ENCODE measurements at regions not wholly inside any gene's neighbourhood (a gene's known extent, or its start where the extent isn't known, plus 50 kb on each side); places are given as distances from the start of the nearest gene placed in this dataset.
"Not testable (repeated sequence)": the region's sequence is repeated elsewhere in the genome, so short reads cannot be mapped to it uniquely, and the experiment has no call there.

DNA sequence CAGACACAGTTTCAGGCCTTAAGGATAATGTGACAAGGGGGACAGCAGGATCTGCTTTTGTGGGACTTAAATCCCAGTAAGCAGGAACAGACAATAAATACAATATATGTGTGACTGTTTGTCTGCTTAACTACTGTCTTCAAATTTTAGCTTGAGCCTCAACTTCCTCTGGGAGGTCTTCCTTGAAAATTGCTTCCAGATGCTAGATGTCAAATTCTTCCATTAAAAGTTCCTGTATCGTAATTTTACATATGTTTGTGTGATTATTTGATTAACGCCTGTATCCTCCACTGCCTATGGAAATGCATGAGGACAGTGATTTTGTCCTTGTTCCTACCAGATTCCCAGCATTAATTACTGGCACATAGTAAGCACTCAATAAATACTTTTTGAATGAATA is 385.5 kb downstream of the NDFIP2 start:
- Mint-ChIP-seq H3K27me3 (ENCODE audit: low read depth in 3 of 3) (peaks cover 0 to under 1% (median 0%) of the 10 kb centered on the region in 3 donors), H3K36me3 (no peaks in the 10 kb centered on the region), H3K4me3 (no peak overlapping the region), H3K4me1 (no peaks in the 10 kb centered on the region), H3K27ac (no peak overlapping the region), H3K9me3 (no peaks in the 10 kb centered on the region)
- DNase-seq: no peak

DNA sequence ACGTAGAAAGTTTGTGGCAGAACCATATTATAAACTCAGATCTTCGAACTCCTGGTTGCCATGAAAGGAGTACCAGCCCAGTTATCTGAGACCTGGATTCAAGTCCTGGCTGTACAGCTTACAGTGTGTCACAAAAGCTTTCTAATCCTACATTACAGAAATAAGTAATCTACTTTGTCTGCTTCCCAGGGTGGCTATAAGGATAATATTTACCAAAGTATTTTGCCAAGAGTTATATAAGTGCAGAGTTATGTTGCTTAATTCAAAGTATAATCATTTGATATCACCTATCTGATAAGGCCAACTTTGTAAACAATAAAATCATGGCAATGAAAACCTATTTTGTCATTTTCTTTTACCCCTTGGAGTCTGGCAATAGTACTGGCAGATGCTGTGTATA is 381.6 kb downstream of the NDFIP2 start:
- Mint-ChIP-seq H3K27ac (no peak overlapping the region), H3K4me3 (no peak overlapping the region), H3K9me3 (peaks cover 0 to 2% (median 0%) of the 10 kb centered on the region in 6 donors), H3K36me3 (no peaks in the 10 kb centered on the region), H3K4me1 (no peaks in the 10 kb centered on the region), H3K27me3 (ENCODE audit: low read depth in 3 of 3) (peaks cover 0 to 4% (median 4%) of the 10 kb centered on the region in 3 donors)
- DNase-seq: no peak

DNA sequence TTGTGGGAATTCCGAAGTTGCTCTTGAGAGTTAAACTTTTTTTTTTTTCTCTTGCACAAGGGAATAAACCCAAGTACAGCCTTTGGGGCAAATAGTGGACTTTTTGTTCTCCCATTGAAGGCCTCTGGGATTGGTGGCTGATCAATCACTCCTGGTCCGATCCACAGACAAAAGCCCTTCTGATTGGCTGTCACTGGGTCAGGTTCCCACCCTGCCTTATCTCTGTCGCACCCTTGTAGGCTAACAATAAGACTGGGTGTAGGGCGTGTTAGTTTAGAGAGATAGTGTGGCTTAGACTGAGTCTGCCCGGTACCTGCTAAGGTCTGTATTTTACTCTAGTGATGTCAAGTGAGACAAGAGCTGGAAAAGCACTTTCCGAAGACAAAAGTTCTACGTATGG is 380.8 kb downstream of the NDFIP2 start:
- Mint-ChIP-seq H3K27ac (no peak overlapping the region), H3K4me1 (no peaks in the 10 kb centered on the region), H3K27me3 (ENCODE audit: low read depth in 3 of 3) (peaks cover 0 to 4% (median 4%) of the 10 kb centered on the region in 3 donors), H3K36me3 (no peaks in the 10 kb centered on the region), H3K9me3 (peaks cover 0 to 2% (median 0%) of the 10 kb centered on the region in 6 donors), H3K4me3 (no peak overlapping the region)
- DNase-seq: no peak

DNA sequence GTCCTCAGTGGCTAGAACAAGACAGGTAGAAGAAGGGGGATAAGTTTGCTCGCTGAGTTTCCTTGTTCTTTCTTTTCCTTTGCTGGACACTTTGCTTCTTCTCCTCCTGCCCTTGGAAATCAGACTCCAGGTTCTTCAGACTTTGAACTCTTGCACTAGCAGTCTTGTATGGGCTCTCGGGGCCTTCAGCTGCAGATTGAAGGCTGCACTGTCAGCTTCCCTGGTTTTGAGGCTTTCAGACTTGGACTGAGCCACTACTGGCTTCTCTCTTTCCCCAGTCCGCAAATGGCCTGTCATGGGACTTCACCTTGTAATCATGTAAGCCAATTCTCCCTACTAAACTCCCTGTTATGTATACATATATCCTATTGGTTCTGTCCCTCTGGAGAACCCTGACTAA is 379.8 kb downstream of the NDFIP2 start:
- no peak overlapping the region for H3K27ac Mint-ChIP-seq
- H3K9me3 Mint-ChIP-seq: peaks cover 0 to 2% (median 0%) of the 10 kb centered on the region in 6 donors
- peaks cover 0 to 4% (median 4%) of the 10 kb centered on the region in 3 donors for H3K27me3 Mint-ChIP-seq (ENCODE audit: low read depth in 3 of 3)
- no peaks in the 10 kb centered on the region for H3K4me1 Mint-ChIP-seq
- H3K4me3 Mint-ChIP-seq: no peak overlapping the region
- no peaks in the 10 kb centered on the region for H3K36me3 Mint-ChIP-seq
- no peak for DNase-seq

DNA sequence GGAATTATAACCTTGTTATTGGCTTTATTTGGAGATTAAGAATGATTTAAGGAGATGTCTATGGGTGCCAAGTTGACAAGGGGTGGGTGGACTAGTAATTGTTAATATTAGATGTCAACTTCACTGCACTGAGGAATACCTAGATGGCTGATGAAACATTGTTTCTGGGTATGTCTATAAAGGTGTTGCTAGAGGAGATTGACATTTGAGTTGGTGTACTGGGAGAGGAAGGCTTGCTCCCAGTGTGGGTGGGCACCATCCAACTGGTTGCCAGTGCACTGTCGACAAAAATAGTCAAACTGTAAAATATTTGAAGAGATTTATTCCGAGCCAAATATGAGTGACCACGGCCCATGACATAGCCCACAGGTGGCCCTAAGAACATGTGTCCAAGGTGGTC is 378.8 kb downstream of the NDFIP2 start:
- Mint-ChIP-seq H3K27ac (no peak overlapping the region), H3K9me3 (peaks cover 0 to 6% (median 0%) of the 10 kb centered on the region in 6 donors), H3K36me3 (no peaks in the 10 kb centered on the region), H3K4me1 (no peaks in the 10 kb centered on the region), H3K4me3 (no peak overlapping the region), H3K27me3 (ENCODE audit: low read depth in 3 of 3) (peaks cover 0 to 4% (median 4%) of the 10 kb centered on the region in 3 donors)
- DNase-seq: no peak

DNA sequence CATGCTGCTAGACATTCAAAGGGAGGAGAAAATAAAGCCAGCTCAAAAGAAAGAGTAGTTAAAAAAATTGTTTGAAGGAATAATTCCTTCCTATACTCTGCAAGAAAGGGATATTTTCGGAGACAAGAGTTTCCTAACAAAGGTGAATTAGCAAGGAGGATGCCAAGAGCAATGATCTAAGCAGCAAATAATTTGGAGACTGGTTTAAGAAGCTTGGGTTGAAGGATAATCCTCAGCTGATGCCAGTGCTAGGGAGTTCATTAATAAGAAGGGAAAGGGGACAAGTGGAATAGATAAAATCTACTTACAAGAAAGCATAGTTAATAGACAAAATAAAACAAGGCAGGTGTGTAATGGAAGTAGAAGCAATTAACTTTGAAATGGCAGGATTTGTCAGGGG is 372.3 kb downstream of the NDFIP2 start:
- Mint-ChIP-seq H3K4me3 (no peak overlapping the region), H3K27me3 (ENCODE audit: low read depth in 3 of 3) (no peaks in the 10 kb centered on the region), H3K4me1 (no peaks in the 10 kb centered on the region), H3K9me3 (peaks cover 0 to 10% (median 0%) of the 10 kb centered on the region in 6 donors), H3K36me3 (no peaks in the 10 kb centered on the region), H3K27ac (no peak overlapping the region)
- no peak for DNase-seq

DNA sequence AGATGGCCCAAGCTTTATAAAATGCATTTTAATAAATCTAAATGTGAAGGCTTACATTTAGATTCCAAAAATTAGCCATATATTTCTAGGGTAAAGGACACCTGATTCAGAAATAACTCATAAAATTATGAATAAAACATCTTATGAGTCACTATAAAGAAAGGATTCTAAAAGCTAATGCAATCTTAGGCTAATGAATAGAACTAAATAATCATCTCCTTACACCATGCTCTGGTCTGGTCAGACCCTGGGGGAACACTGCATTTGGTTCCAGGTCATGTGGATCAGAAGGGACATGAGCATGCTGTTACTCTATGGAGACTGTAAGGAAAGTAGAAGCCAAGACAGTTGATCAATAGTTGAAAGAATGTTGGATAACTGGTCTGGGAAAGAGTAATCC is 370.4 kb downstream of the NDFIP2 start:
- H3K9me3 Mint-ChIP-seq: peaks cover 0 to 11% (median 0%) of the 10 kb centered on the region in 6 donors

DNA sequence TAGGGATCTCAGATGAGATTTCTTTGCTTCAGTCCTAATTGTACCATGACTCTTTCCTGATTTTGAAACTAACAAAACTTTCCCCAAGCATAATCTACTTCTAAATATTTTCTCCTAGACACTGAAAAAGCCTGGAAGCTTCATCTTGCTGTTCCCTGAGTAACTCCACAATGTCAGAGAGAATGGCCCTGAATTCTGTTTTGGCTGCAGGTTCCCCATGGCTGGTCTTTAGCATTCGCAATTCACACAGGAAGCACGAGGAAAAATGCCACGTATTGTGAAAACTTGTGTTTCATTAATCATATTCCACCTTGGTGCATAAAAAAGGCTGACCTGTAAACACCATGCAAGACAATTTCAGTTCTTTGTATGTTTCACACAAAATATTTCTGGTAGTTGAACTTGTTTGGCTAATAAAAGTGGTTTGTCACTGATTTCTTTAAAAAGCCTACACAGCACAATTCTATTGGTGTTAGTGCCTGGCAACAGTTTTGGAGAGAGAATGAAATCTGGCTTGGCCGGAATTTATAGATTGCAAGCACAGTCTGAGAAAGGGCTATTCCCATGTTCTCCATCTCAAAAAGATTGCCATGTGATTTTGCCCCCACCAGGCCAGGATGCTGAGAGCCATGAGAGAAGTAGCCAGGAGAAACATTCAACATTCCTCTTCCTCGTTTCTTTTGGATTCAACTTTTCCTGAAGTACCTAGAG is 367.1 kb downstream of the NDFIP2 start:
- no peaks in the 10 kb centered on the region for H3K36me3 Mint-ChIP-seq
- no peak overlapping the region for H3K27ac Mint-ChIP-seq

More for the DNA sequence above, 370.4 kb downstream of the NDFIP2 start:
- DNase-seq: no peak
- H3K36me3 Mint-ChIP-seq: no peaks in the 10 kb centered on the region
- no peak overlapping the region for H3K4me3 Mint-ChIP-seq
- no peaks in the 10 kb centered on the region for H3K27me3 Mint-ChIP-seq (ENCODE audit: low read depth in 3 of 3)
- H3K27ac Mint-ChIP-seq: no peak overlapping the region
- no peaks in the 10 kb centered on the region for H3K4me1 Mint-ChIP-seq

DNA sequence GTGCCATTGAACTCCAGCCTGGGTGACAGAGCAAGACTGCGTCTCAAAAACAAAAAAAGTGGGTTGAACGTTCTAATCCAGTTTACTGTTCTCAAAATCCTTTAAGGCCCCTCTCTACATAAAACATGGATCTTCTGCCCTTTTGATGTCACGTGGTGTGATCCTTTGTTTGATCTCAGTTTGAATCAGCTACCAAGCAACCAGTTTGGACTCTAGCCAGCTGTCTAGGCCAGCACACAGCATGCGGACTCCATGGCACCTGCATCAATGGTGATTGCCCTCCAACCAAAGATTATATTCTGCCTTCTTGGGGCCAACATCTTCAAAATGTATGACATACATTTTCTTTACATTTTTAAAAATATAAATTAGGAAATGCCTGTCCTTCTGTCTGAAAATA is 365.4 kb downstream of the NDFIP2 start:
- DNase-seq: no peak
- Mint-ChIP-seq H3K9me3 (peaks cover 0 to 4% (median 0%) of the 10 kb centered on the region in 6 donors), H3K27me3 (ENCODE audit: low read depth in 3 of 3) (no peaks in the 10 kb centered on the region), H3K4me1 (no peaks in the 10 kb centered on the region), H3K36me3 (no peaks in the 10 kb centered on the region), H3K27ac (no peak overlapping the region), H3K4me3 (no peak overlapping the region)

More for the DNA sequence above, 367.1 kb downstream of the NDFIP2 start:
- Mint-ChIP-seq H3K27me3 (ENCODE audit: low read depth in 3 of 3) (no peaks in the 10 kb centered on the region), H3K4me1 (no peaks in the 10 kb centered on the region), H3K4me3 (no peak overlapping the region), H3K9me3 (peaks cover 0 to 4% (median 0%) of the 10 kb centered on the region in 6 donors)
- DNase-seq: no peak

DNA sequence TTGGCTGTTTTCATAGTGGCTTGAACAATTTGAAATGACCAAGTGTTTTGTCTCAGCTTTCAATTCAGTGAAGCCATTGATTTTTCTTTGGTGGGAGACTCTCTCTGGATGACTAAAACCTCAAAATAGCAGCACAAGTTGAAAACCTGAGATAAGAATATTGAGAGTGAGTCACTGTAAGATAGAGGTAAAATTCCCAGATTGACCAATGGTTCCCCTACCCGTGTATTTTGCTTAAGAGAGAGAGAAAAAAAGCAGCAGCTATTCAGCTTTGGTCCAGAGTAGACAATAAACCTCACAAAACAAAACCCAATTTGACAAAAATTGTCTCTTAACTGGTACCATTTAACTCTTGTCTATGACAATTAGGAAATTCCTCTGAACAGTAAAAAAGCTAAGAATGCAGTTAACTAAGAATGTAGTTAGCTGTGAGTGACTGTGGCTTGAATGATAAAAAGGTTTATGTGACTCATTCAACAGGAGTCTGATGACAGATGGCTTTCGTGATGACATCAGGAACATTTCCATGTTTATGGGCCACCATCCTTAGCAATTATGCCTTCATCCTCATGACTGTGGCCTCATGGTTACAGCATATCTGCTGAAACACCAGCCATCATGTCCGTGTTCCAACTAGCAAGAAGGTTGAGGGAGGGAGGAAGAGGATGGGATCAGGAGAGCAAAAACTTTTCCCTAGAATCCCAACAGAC is 356.9 kb downstream of the NDFIP2 start:
- Mint-ChIP-seq H3K4me3 (no peak overlapping the region), H3K27me3 (ENCODE audit: low read depth in 3 of 3) (peaks cover 0 to 5% (median 2%) of the 10 kb centered on the region in 3 donors), H3K27ac (no peak overlapping the region), H3K4me1 (no peaks in the 10 kb centered on the region), H3K36me3 (no peaks in the 10 kb centered on the region), H3K9me3 (peaks cover 0 to 8% (median 4%) of the 10 kb centered on the region in 6 donors)
- no peak for DNase-seq

DNA sequence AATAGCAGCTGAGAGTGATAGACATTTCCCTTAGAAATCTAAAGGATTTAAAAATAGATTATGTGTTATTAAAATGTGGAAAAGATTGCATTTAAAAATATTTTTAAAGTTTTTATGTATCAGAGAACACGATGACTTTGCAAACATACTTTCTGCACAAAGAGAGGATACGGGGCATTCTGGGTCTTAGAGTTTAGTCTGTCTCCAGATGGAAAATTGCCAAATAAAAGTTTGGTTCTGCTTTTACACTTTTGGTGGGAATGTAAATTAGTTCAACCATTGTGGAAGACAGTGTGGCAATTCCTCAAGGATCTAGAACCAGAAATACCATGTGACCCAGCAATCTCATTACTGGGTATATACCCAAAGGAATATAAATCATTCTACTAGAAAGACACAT is 355.2 kb downstream of the NDFIP2 start:
- DNase-seq; H3K9me3 Mint-ChIP-seq; H3K36me3 Mint-ChIP-seq; H3K4me1 Mint-ChIP-seq; H3K27ac Mint-ChIP-seq; H3K4me3 Mint-ChIP-seq; H3K27me3 Mint-ChIP-seq (ENCODE audit: low read depth in 3 of 3): not testable (repeated sequence)

DNA sequence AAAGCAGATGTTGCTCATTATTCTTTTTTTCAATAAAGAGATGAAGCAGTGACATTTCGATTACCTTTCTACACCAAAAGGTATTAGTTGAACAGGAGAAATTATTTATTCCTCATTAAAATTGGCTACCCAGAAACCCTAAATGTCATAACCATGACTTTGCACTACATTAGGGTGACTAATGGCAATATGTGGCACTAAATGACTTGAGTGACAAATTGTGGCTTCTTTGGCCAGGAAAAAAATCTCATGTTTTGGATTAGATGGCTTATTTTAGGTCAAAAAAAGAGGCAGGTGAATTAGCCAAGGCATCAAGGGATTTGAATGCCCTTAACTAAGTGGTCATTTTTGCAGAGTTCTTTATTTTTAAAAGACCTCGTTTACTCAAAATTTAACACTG is 353.9 kb downstream of the NDFIP2 start:
- Mint-ChIP-seq H3K36me3 (no peaks in the 10 kb centered on the region), H3K4me3 (no peak overlapping the region), H3K27ac (no peak overlapping the region), H3K4me1 (no peaks in the 10 kb centered on the region), H3K9me3 (peaks cover 0 to 8% (median 4%) of the 10 kb centered on the region in 6 donors), H3K27me3 (ENCODE audit: low read depth in 3 of 3) (peaks cover 0 to 6% (median 2%) of the 10 kb centered on the region in 3 donors)
- no peak for DNase-seq

DNA sequence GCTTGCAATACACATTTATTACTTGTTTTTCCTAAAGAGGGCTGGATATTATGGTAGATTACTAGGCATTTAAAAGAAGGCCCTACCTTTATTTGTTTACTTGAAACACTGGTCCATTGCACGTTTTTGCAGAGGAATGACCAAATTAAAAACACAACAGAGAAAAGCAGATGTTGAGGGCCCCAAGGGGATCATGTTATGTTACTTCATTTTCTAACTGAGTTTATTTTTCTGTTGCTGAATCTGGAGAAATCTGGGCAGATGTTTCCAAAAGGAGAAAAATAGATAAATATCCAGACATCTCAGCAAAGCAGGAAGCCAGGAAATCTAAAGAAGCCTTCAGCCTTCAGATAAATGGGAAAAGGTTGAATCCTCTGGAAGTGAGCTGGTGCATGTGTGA is 353.0 kb downstream of the NDFIP2 start:
- Mint-ChIP-seq H3K4me1 (no peaks in the 10 kb centered on the region), H3K9me3 (peaks cover 0 to 2% (median under 1%) of the 10 kb centered on the region in 6 donors), H3K27me3 (ENCODE audit: low read depth in 3 of 3) (peaks cover 0 to 4% (median 0%) of the 10 kb centered on the region in 3 donors), H3K4me3 (no peak overlapping the region), H3K27ac (no peak overlapping the region), H3K36me3 (no peaks in the 10 kb centered on the region)
- no peak for DNase-seq

DNA sequence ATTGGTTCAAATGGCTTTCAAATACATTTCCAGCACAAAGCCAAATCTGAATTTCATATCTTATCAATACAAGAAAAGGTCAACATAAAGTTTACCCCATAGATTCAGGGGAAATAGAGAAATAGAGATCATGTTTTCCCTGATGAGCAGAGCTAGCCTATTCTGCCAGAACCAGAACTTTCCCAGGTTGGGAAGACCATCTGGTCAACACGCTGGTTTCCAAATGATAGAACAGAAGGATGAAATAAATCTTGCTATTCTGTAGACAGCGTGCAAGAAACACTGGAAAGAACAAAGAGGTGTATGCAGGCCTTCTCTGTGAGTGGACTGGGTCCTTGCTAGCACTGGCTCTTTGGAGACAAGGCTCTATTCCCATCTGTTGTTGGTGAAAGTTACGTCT is 350.6 kb downstream of the NDFIP2 start:
- Mint-ChIP-seq H3K36me3 (no peaks in the 10 kb centered on the region), H3K4me3 (no peak overlapping the region), H3K27me3 (ENCODE audit: low read depth in 3 of 3) (peaks cover 0 to 3% (median 0%) of the 10 kb centered on the region in 3 donors), H3K27ac (no peak overlapping the region), H3K4me1 (no peaks in the 10 kb centered on the region), H3K9me3 (peaks cover 0 to 3% (median 0%) of the 10 kb centered on the region in 6 donors)
- no peak for DNase-seq

Data from immature natural killer cell (primary cell).